Fibroblast of the aortic adventitia (primary cell): ENCODE measurements at regions not wholly inside any gene's neighbourhood (a gene's known extent, or its start where the extent isn't known, plus 50 kb on each side); places are given as distances from the start of the nearest gene placed in this dataset.
A peak's percentile ranks its signal among the peaks of the same experiment; 100 is the strongest.

Experiments
- DNase-seq: peaks from one replicate; pipeline ENCODE4 v3.0.0-alpha.2; 2010; ENCODE audit warnings: low read depth
- H3K4me3 ChIP-seq: 2 replicates; pipeline ENCODE4 v1.5.1; 2011; ENCODE audit warnings: low read depth, mild to moderate bottlenecking, control low read depth, low read length, moderate library complexity
- TF ChIP-seq, protein P1 (sequence below): IDR thresholded peaks from 2 replicates; pipeline ENCODE4 v1.5.1; 2011; ENCODE audit warnings: mild to moderate bottlenecking, low read length, control low read depth, inconsistent platforms; ENCODE audit not compliant: insufficient read depth

DNA sequence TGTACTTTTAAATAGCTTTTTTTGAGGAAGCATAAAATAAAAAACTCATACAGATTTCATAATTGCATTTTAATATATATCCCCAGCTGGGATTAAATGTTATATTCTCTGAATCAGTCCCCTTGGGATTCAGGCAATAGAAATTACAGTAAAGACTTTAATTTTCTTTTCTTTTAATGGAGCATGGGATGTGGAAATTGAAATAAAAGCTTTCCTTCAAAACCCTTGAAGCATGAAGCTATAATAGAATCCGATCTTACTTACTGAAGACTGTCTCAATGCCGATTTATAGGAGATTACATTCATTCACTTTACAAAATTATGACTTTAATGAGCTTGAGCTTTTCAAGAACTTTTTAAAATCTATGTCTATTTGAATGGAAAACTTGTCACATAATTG is 243.4 kb downstream of the SPRY2 start:
- no peak for DNase-seq
- TF ChIP-seq, protein P1, sequence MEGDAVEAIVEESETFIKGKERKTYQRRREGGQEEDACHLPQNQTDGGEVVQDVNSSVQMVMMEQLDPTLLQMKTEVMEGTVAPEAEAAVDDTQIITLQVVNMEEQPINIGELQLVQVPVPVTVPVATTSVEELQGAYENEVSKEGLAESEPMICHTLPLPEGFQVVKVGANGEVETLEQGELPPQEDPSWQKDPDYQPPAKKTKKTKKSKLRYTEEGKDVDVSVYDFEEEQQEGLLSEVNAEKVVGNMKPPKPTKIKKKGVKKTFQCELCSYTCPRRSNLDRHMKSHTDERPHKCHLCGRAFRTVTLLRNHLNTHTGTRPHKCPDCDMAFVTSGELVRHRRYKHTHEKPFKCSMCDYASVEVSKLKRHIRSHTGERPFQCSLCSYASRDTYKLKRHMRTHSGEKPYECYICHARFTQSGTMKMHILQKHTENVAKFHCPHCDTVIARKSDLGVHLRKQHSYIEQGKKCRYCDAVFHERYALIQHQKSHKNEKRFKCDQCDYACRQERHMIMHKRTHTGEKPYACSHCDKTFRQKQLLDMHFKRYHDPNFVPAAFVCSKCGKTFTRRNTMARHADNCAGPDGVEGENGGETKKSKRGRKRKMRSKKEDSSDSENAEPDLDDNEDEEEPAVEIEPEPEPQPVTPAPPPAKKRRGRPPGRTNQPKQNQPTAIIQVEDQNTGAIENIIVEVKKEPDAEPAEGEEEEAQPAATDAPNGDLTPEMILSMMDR = no peak
- no peak overlapping the region for H3K4me3 ChIP-seq

DNA sequence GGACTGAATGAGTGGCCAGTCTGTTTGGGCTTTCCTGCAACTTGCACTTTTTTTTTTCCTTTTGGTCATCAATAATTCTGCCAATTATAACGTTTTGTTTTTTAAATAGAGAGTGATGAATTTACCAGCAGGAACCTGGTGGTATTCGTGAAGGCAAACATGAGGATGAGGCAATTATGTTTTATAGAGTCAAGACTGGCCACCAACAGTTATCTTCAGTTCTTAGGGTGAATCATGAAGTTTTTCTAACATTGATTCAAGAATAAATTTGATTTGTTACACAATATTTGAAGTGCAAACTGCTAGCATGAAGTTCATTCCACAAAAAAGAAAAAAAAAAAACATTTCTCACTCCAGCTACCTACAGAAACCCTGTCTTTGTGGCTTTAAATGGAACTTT is 244.5 kb downstream of the SPRY2 start:
- TF ChIP-seq, protein P1 = no peak
- DNase-seq = no peak

DNA sequence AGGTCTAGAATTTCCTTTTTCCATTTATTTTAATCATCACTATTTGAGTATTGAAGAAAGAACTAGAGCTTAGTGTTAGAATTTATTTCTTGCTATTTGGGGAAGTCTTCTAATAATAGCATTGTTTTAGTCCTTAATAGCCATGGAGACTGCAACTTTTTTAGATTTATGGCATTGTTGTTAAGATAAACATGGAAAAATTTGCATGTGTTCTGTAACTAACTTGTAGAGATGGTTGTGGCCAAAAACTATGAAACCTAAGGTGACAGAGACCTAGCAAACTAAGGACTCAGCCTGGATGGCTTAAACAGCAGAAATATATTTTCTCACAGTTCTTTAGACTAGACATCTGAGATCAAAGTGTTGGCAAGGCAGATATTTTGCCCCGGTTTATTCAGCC is 246.4 kb downstream of the SPRY2 start:
- TF ChIP-seq, protein P1 = no peak
- no peak for DNase-seq
- no peak overlapping the region for H3K4me3 ChIP-seq

More for the DNA sequence above, 244.5 kb downstream of the SPRY2 start:
- H3K4me3 ChIP-seq = no peak overlapping the region

DNA sequence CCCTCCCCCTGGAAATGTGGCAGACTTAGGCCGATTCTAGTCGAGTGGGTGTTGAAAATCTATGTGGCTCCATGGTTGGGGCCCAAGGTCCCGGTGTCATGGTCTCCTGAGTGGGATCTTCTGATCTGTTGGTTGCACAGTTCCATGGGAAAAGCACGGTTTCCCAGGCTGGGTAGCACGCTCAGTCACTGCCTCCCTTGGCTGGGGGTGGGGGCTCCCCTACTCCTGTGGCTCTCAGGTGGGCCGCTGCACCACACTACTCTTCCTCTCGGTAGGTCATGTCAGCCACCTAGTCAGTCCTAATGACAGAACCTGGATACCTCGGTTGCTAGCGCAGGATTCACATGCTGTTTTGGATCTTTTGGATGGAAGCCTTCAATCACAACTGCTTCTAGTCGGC is 247.0 kb downstream of the SPRY2 start:
- H3K4me3 ChIP-seq = no peak overlapping the region
- DNase-seq = no peak
- TF ChIP-seq, protein P1 = no peak

DNA sequence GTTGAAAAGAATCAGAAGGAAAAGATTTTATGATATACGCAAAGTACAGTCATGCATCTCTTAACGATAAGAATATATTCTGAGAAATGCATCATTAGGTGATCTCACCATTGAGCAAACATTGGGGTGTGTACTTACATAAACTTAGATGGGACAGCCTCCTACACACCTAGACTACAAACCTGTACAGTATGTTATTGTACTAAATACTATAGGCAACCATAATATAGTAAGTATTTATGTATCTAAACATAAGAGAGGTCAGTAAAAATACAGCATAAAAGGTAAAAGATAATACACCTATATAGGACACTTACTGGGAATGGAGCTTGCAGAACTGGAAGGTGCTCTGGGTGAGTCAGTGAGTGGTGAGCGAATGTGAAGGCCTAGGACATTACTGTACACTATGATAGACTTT is 254.6 kb downstream of the SPRY2 start:
- DNase-seq = peak; percentile 14
- no peak overlapping the region for H3K4me3 ChIP-seq
- TF ChIP-seq, protein P1 = no peak

DNA sequence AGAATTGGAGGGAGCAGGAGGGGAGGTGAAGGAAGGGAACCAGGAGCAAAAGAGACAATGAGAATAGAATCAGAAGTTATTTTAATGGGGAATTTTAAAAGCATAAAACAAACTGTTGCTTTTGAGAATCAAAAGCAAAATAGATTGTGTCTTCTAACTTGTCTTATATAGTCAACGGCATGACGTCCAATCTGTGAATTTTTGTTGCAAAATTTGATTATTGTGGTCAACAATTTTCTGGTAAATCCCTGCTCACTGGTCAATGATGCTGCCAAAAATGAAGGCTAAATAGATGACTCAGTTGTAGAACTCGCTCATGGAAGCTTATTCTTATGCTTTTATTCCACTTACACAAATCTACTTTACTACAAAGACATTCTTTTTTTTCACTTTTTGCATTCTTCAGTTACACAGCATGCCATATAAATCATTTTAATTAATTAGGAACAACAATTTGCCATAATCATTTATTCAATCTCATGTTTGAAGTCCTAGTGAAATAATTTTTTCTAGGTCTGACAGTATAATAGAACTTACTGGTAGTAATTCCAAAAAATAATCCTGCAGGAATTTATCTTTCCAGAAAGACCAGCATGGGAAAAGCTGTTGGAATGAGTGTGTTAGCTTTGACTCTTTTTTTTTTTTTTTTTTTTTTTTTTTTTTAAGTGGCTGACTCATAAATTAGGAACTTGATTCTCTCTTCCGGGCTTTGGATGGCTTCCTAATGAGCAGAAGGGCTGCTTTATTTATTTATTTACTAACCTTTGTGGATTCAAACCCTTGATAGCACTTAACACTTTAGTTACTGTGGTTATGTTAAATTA is 256.9 kb downstream of the SPRY2 start:
- TF ChIP-seq, protein P1 = no peak
- H3K4me3 ChIP-seq = peak overlapping the region; percentile 44
- DNase-seq = peak; percentile 98
